IMR-90 (cell line): ENCODE measurements at regions not wholly inside any gene's neighbourhood (a gene's known extent, or its start where the extent isn't known, plus 50 kb on each side); places are given as distances from the start of the nearest gene placed in this dataset.

Experiments used
- ATAC-seq: fragments of 200-7000 bp; cut with Tn5 transposase; 2 replicates; pipeline ENCODE4 v1.9.1; 2020; ENCODE audit warnings: low read depth, mild to moderate bottlenecking, moderate library complexity
- BruUV-seq: library from RNA; stranded (reverse); fragments of 400-500 nt; replicated peaks from 2 replicates; lab custom pipeline; 2021; lab: Mats Ljungman, UMichigan
- CTCF ChIA-PET: fragments of 300-600 bp; formaldehyde crosslinking; extraction: SDS; loops from one replicate; lab custom pipeline; 2021; ENCODE audit warnings: antibody characterized with exemption; lab: Yijun Ruan, JAX
- POLR2A ChIA-PET: fragments of 300-600 bp; sonication (Branson Sonifier 250); formaldehyde crosslinking; loops from one replicate; lab custom pipeline; 2022; ENCODE audit warnings: antibody characterized with exemption; ENCODE audit not compliant: unreplicated experiment; lab: Charles Lee
- DNase-seq: peaks from one replicate; pipeline ENCODE4 v3.0.0; 2013
- H2AFZ ChIP-seq: replicated peaks from 2 replicates; pipeline ENCODE3; 2013; ENCODE audit warnings: low read length, mild to moderate bottlenecking; ENCODE audit not compliant: poor library complexity
- H2AK5ac ChIP-seq: 2 replicates; pipeline ENCODE4 v1.6.1; 2013; ENCODE audit warnings: low read depth, low read length, inconsistent platforms
- H2AK9ac ChIP-seq: replicated peaks from 2 replicates; pipeline ENCODE3; 2013; ENCODE audit warnings: mild to moderate bottlenecking, low read depth, low read length, moderate library complexity; ENCODE audit not compliant: poor library complexity
- H2BK120ac ChIP-seq: 2 replicates; pipeline ENCODE4 v1.6.1; 2013; ENCODE audit warnings: low read depth, low read length, inconsistent platforms
- H2BK15ac ChIP-seq: 3 replicates; pipeline ENCODE4 v1.6.1; 2013; ENCODE audit warnings: low read depth, low read length, inconsistent platforms
- H2BK20ac ChIP-seq: 2 replicates; pipeline ENCODE4 v1.6.1; 2013; ENCODE audit warnings: low read depth, mild to moderate bottlenecking, inconsistent platforms, low read length, moderate library complexity
- H2BK5ac ChIP-seq: 2 replicates; pipeline ENCODE4 v1.6.1; 2013; ENCODE audit warnings: mild to moderate bottlenecking, low read depth, low read length, inconsistent platforms; ENCODE audit not compliant: poor library complexity, severe bottlenecking
- H3K14ac ChIP-seq: replicated peaks from 2 replicates; pipeline ENCODE4 v1.6.1; 2013; ENCODE audit warnings: low read depth, low read length, inconsistent platforms
- H3K18ac ChIP-seq: 2 replicates; pipeline ENCODE4 v1.6.1; 2013; ENCODE audit warnings: low read depth, low read length, control low read depth
- H3K23ac ChIP-seq: 2 replicates; pipeline ENCODE4 v1.6.1; 2013; ENCODE audit warnings: low read depth, low read length, inconsistent platforms
- H3K27ac ChIP-seq: 2 replicates; pipeline ENCODE4 v1.5.1; 2013; ENCODE audit warnings: mild to moderate bottlenecking, control low read depth, low read length; ENCODE audit not compliant: insufficient read depth
- H3K27me3 ChIP-seq: 2 replicates; pipeline ENCODE4 v1.6.1; 2013; ENCODE audit warnings: low read length; ENCODE audit not compliant: control insufficient read depth, insufficient read depth
- H3K36me3 ChIP-seq: 2 replicates; pipeline ENCODE4 v1.6.1; 2013; ENCODE audit warnings: low read length, mixed read lengths; ENCODE audit not compliant: control insufficient read depth, insufficient read depth
- H3K4ac ChIP-seq: 2 replicates; pipeline ENCODE4 v1.6.1; 2013; ENCODE audit warnings: low read depth, low read length, inconsistent platforms
- H3K4me1 ChIP-seq: 2 replicates; pipeline ENCODE4 v1.6.1; 2013; ENCODE audit warnings: low read length, mixed read lengths; ENCODE audit not compliant: control insufficient read depth, insufficient read depth
- H3K4me2 ChIP-seq: 2 replicates; pipeline ENCODE4 v1.6.1; 2013; ENCODE audit warnings: low read depth, mild to moderate bottlenecking, control low read depth, low read length, moderate library complexity
- H3K4me3 ChIP-seq: 2 replicates; pipeline ENCODE4 v1.5.1; 2013; ENCODE audit warnings: low read depth, mild to moderate bottlenecking, control low read depth, low read length, moderate library complexity; ENCODE audit not compliant: insufficient read depth
- H3K56ac ChIP-seq: 2 replicates; pipeline ENCODE4 v1.6.1; 2013; ENCODE audit warnings: low read length, inconsistent platforms; ENCODE audit not compliant: insufficient read depth; ENCODE audit errors: extremely low read depth
- H3K79me1 ChIP-seq, 2 experiments: 2 replicates each; pipeline ENCODE4 v1.6.1; 2013; ENCODE audit warnings: low read length in 2 of 2, inconsistent platforms in 1 of 2, low read depth in 1 of 2
- H3K9ac ChIP-seq: 2 replicates; pipeline ENCODE4 v1.6.1; 2013; ENCODE audit warnings: low read depth, low read length, control low read depth
- H3K9me1 ChIP-seq: 2 replicates; pipeline ENCODE4 v1.6.1; 2013; ENCODE audit warnings: low read length, inconsistent platforms; ENCODE audit not compliant: insufficient read depth
- H3K9me3 ChIP-seq: 2 replicates; pipeline ENCODE4 v1.6.1; 2013; ENCODE audit warnings: low read length; ENCODE audit not compliant: control insufficient read depth, insufficient read depth
- H4K20me1 ChIP-seq: 2 replicates; pipeline ENCODE4 v1.6.1; 2013; ENCODE audit warnings: low read length, inconsistent platforms; ENCODE audit not compliant: insufficient read depth
- H4K5ac ChIP-seq: 2 replicates; pipeline ENCODE4 v1.6.1; 2013; ENCODE audit warnings: mild to moderate bottlenecking, low read depth, low read length, control low read depth
- H4K8ac ChIP-seq, 2 experiments: 2 replicates each; pipeline ENCODE4 v1.6.1; 2013; ENCODE audit warnings: low read depth in 2 of 2, low read length in 2 of 2, control low read depth in 1 of 2, inconsistent platforms in 1 of 2
- H4K91ac ChIP-seq: 2 replicates; pipeline ENCODE4 v1.6.1; 2013; ENCODE audit warnings: low read depth, low read length, inconsistent platforms; ENCODE audit not compliant: insufficient read depth
- CEBPB ChIP-seq: IDR thresholded peaks from 2 replicates; pipeline ENCODE4 v1.6.1; 2012; ENCODE audit warnings: low read depth, low read length, improper control_type of control experiment
- RAD21 ChIP-seq: IDR thresholded peaks from 2 replicates; pipeline ENCODE4 v1.6.1; 2012; ENCODE audit warnings: low read length, improper control_type of control experiment
- WGBS, 2 experiments: methylation state at CpG; one replicate each; pipeline versions ENCODE4 v1.1.5 to v1.1.7; 2013; ENCODE audit warnings: missing lambda C conversion rate in 2 of 2; ENCODE audit not compliant: insufficient read length in 1 of 2; ENCODE audit errors: extremely low coverage in 2 of 2; 5-methylcytosine and 5-hydroxymethylcytosine counted together
- dilution Hi-C: fragments of 300-500 bp; cut with HindIII; formaldehyde crosslinking; loops from one replicate; pipeline ENCODE4 v1.14.3; 2018; ENCODE audit warnings: low sequenced_read_pairs; ENCODE audit not compliant: unreplicated experiment
- in situ Hi-C: fragments of 300-500 bp; cut with MboI; formaldehyde crosslinking; loops from 3 replicates; pipeline ENCODE4 v1.14.3; 2019; ENCODE audit warnings: low sequenced_read_pairs, inconsistent platforms, mixed read lengths
- intact Hi-C: fragments of 100-400 bp; cut with micrococcal nuclease; formaldehyde crosslinking; loops from 2 replicates; pipeline ENCODE4 v1.10.0; 2022

DNA sequence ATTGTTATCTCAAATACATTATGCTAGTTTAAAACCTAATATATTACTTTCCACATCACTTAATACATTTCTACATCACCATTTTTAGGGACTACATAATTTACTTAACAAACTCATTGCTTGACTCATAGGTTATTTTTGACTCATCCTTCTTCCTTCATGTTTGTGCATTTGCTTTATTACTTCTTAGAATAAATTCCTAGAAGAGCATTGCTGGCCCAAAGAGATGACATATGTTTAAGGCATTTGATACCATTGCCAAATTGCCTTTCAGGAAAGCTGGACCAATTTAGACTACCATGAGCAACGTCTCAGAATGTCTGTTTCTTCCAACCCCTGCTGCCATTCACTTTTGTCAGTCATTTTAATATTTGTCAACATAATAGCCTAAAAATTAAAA, 905.8 kb downstream of the IGSF11 start:
- Histone ChIP-seq H4K5ac (no peak overlapping the region), H3K9me1 (no peaks in the 10 kb centered on the region), H2AFZ (no peak overlapping the region), H3K18ac (no peak overlapping the region), H3K27me3 (no peaks in the 10 kb centered on the region), H2BK120ac (no peak overlapping the region), H3K79me1 (no peaks in the 10 kb centered on the region), H4K91ac (no peak overlapping the region), H3K4me3 (no peak overlapping the region), H3K27ac (no peak overlapping the region), H3K23ac (no peak overlapping the region), H3K4me1 (no peaks in the 10 kb centered on the region), H3K56ac (no peak overlapping the region), H4K8ac (no peak overlapping the region), H3K4me2 (no peak overlapping the region), H3K36me3 (no peaks in the 10 kb centered on the region), H3K14ac (no peak overlapping the region), H2BK20ac (no peak overlapping the region), H3K9ac (no peak overlapping the region), H4K20me1 (no peaks in the 10 kb centered on the region), H2AK5ac (no peak overlapping the region), H3K4ac (no peak overlapping the region), H2BK5ac (no peak overlapping the region), H3K9me3 (no peaks in the 10 kb centered on the region), H2BK15ac (no peak overlapping the region), H2AK9ac (no peak overlapping the region)
- ATAC-seq (peak; percentile 67), DNase-seq (peak; percentile 86)
- no peak for TF ChIP-seq RAD21
- peak; percentile 33; the same call in 1 of the 2 replicates for TF ChIP-seq CEBPB
- dilution Hi-C loops (no loop called here), intact Hi-C loops (no loop called here), in situ Hi-C loops (no loop called here)
- no TSS peak for BruUV-seq
- no CpG with 5 or more reads among the region's 1 CpG for WGBS, 2 experiments
- POLR2A ChIA-PET: no interaction called here
- CTCF ChIA-PET: no interaction called here
